ENCODE measurements at regions not wholly inside any gene's neighbourhood (a gene's known extent, or its start where the extent isn't known, plus 50 kb on each side); places are given as distances from the start of the nearest gene placed in this dataset.

- peak overlapping the region; percentile 98 for H3K27ac ChIP-seq (ENCODE audit: low read depth, low read length, poor library complexity, severe bottlenecking)
- no peaks in the 10 kb centered on the region for H3K9me3 ChIP-seq (ENCODE audit: low read length)
- peak overlapping the region; percentile 99 for H3K9ac ChIP-seq (ENCODE audit: low read length)
- peak overlapping the region; percentile 88 for H3K4me3 ChIP-seq (ENCODE audit: low read depth, low read length, poor library complexity, severe bottlenecking)
- H2AFZ ChIP-seq (ENCODE audit: low read length), result no peak overlapping the region
- peaks cover 11% of the 10 kb centered on the region for H3K36me3 ChIP-seq (ENCODE audit: insufficient read depth, low read length)
- no peaks in the 10 kb centered on the region for H3K79me2 ChIP-seq (ENCODE audit: insufficient read depth, low read length)
- H3K4me1 ChIP-seq (ENCODE audit: insufficient read depth, low read length, severe bottlenecking), result peaks cover 93% of the 10 kb centered on the region
- H3F3A ChIP-seq (ENCODE audit: insufficient read depth, low read length), result 0 out of 2 replicates have a peak, but pooled peaks cover 3% of the 10 kb centered on the region
- peak overlapping the region; percentile 98 for H3K4me2 ChIP-seq (ENCODE audit: low read length)
- H4K20me1 ChIP-seq (ENCODE audit: insufficient read depth, low read length), result no peaks in the 10 kb centered on the region
- no peak for TF ChIP-seq EZH2 (IDR thresholded peaks at IDR 0.05; ENCODE audit: borderline replicate concordance, low read length)
- TF ChIP-seq, protein P1, sequence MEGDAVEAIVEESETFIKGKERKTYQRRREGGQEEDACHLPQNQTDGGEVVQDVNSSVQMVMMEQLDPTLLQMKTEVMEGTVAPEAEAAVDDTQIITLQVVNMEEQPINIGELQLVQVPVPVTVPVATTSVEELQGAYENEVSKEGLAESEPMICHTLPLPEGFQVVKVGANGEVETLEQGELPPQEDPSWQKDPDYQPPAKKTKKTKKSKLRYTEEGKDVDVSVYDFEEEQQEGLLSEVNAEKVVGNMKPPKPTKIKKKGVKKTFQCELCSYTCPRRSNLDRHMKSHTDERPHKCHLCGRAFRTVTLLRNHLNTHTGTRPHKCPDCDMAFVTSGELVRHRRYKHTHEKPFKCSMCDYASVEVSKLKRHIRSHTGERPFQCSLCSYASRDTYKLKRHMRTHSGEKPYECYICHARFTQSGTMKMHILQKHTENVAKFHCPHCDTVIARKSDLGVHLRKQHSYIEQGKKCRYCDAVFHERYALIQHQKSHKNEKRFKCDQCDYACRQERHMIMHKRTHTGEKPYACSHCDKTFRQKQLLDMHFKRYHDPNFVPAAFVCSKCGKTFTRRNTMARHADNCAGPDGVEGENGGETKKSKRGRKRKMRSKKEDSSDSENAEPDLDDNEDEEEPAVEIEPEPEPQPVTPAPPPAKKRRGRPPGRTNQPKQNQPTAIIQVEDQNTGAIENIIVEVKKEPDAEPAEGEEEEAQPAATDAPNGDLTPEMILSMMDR (IDR thresholded peaks at IDR 0.05; ENCODE audit: low read length), result no peak
- no peaks in the 10 kb centered on the region for H3K27me3 ChIP-seq (ENCODE audit: insufficient read depth, low read length)
- H3K9me2 ChIP-seq (ENCODE audit: low read depth, low read length), result no peaks in the 10 kb centered on the region
These were observed 324.6 kb downstream of the BCOR start for GRCh38 chrX:39773150-39773549.

DNA sequence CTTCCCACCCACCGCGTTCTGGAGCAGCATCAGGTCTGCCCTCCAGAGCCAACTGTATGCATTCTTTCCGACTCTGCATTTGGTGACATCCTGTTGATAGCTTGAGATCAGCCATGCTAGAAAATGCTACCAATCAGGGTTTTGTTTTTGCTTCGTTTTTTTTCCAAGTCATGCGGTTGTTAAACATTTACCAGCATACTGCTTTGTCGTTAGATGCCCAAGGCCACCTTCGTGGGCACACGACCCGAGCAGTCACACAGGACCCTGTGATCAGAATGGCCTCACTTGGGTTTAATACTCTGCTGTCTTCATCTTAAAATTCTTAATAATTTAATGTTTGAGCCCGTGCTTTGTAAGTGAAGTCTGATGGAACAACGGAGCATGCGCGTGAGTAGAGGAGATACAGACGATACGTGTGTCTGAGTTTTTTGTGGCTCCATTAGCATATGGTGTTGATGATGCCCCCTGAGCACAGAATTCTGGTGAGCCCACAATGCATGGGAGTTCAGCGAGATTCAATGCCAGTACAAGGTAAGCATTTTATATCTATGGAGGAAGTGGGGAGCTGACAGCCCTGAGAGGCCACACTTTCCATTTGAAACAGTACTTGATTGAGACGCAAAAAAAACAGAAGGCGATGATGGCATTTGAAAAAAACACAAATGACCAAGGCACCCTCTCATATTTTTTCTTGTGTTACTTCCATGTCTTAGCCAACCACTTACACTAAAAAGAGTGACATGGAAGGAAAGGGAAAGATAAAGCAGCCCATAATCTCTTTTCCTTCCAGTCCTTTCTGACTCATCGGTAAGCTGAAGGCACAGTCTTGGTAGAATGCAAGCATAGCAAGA lies 323.6 kb downstream of the BCOR start:
- H2AFZ ChIP-seq (ENCODE audit: low read length), result no peak overlapping the region
- no peak for TF ChIP-seq EZH2 (IDR thresholded peaks at IDR 0.05; ENCODE audit: borderline replicate concordance, low read length)
- TF ChIP-seq, protein P1 (IDR thresholded peaks at IDR 0.05; ENCODE audit: low read length), result no peak
- H4K20me1 ChIP-seq (ENCODE audit: insufficient read depth, low read length), result no peaks in the 10 kb centered on the region
- H3K9ac ChIP-seq (ENCODE audit: low read length), result peak overlapping the region; percentile 99
- H3K4me1 ChIP-seq (ENCODE audit: insufficient read depth, low read length, severe bottlenecking), result peaks cover 91% of the 10 kb centered on the region
- peak overlapping the region; percentile 98 for H3K4me2 ChIP-seq (ENCODE audit: low read length)
- H3K4me3 ChIP-seq (ENCODE audit: low read depth, low read length, poor library complexity, severe bottlenecking), result peak overlapping the region; percentile 88
- peak overlapping the region; percentile 98 for H3K27ac ChIP-seq (ENCODE audit: low read depth, low read length, poor library complexity, severe bottlenecking)
- peaks cover 20% of the 10 kb centered on the region for H3K36me3 ChIP-seq (ENCODE audit: insufficient read depth, low read length)
- H3K9me2 ChIP-seq (ENCODE audit: low read depth, low read length), result no peaks in the 10 kb centered on the region
- H3F3A ChIP-seq (ENCODE audit: insufficient read depth, low read length), result 0 out of 2 replicates have a peak, but pooled peaks cover 3% of the 10 kb centered on the region
- no peaks in the 10 kb centered on the region for H3K9me3 ChIP-seq (ENCODE audit: low read length)
- H3K27me3 ChIP-seq (ENCODE audit: insufficient read depth, low read length), result no peaks in the 10 kb centered on the region
- H3K79me2 ChIP-seq (ENCODE audit: insufficient read depth, low read length), result no peaks in the 10 kb centered on the region

- Histone ChIP-seq H2AFZ (ENCODE audit: low read length) (no peak overlapping the region), H3K9ac (ENCODE audit: low read length) (peak overlapping the region; percentile 99), H3K27me3 (ENCODE audit: insufficient read depth, low read length) (no peaks in the 10 kb centered on the region), H3K4me2 (ENCODE audit: low read length) (peak overlapping the region; percentile 98), H3F3A (ENCODE audit: insufficient read depth, low read length) (0 out of 2 replicates have a peak, but pooled peaks cover 3% of the 10 kb centered on the region), H3K79me2 (ENCODE audit: insufficient read depth, low read length) (no peaks in the 10 kb centered on the region), H3K36me3 (ENCODE audit: insufficient read depth, low read length) (peaks cover 24% of the 10 kb centered on the region), H3K9me2 (ENCODE audit: low read depth, low read length) (no peaks in the 10 kb centered on the region), H4K20me1 (ENCODE audit: insufficient read depth, low read length) (no peaks in the 10 kb centered on the region), H3K4me1 (ENCODE audit: insufficient read depth, low read length, severe bottlenecking) (peaks cover 84% of the 10 kb centered on the region), H3K4me3 (ENCODE audit: low read depth, low read length, poor library complexity, severe bottlenecking) (peak overlapping the region; percentile 88), H3K27ac (ENCODE audit: low read depth, low read length, poor library complexity, severe bottlenecking) (peak overlapping the region; percentile 98), H3K9me3 (ENCODE audit: low read length) (no peaks in the 10 kb centered on the region)
- no peak for TF ChIP-seq EZH2 (IDR thresholded peaks at IDR 0.05; ENCODE audit: borderline replicate concordance, low read length)
- TF ChIP-seq, protein P1 (IDR thresholded peaks at IDR 0.05; ENCODE audit: low read length), result no peak
These were observed 322.9 kb downstream of the BCOR start for GRCh38 chrX:39774774-39775328.
